GM19035 (cell line): ENCODE measurements at regions not wholly inside any gene's neighbourhood (a gene's known extent, or its start where the extent isn't known, plus 50 kb on each side); places are given as distances from the start of the nearest gene placed in this dataset.

Experiments
- ATAC-seq: cut with Tn5 transposase; IDR thresholded peaks from one replicate; pipeline ENCODE4 v1.9.1; 2021; ENCODE audit not compliant: unreplicated experiment

DNA sequence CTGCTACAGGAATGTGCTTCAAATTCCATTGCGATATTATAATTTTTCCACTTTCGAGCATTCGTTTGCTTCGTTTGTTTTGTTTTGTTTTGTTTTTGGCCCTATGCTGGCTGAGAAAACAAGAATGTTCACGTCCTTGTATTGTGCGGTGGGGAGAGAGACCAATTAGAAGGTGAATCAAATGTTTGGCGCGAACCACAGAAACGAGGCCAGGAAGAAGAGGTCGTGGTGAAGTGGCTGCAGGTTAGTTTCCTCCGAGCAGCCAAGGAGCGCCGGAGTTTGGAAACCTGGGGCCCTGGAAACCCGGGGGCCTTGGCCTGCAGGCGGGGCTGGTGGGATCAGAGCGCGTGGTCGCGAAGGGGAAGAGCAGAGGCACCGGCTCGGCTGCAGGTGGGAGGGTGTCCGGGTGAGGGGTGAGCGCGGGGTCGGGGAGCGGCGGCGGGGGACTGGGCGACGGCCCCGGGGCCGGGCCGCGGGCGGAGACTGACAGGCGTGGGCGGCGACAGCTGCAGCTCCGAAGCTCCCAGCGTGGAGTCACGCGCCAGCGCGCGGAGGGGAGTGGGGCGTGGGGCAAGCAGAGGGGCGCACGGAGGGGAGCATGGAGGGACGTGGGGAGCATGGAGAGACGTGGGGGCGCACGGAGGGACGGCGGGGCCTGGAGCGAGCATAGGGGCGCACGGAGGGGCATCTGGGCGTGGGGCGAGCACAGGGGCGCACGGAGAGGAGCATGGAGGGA is 141.5 kb upstream of the PDE10A start:
- no peak for ATAC-seq

DNA sequence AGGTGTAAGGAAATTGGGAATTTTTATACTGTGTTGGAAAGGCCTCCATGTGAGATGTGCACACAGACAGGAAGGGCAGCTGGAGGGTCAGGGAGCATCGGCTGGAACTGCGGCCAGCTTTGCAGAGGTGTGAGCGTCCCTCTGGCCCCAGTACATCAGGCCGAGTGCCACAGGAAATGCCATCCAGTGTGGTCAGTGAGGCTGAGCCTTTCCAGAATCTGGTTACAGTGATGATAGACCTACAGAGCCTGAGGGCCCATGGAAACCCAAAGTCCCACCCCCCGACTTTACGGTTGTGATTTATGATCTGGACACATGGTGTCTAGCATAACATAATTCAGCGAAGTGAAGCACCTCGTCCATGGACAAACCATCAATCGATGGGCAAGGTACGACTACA is 137.3 kb upstream of the PDE10A start:
- no peak for ATAC-seq

DNA sequence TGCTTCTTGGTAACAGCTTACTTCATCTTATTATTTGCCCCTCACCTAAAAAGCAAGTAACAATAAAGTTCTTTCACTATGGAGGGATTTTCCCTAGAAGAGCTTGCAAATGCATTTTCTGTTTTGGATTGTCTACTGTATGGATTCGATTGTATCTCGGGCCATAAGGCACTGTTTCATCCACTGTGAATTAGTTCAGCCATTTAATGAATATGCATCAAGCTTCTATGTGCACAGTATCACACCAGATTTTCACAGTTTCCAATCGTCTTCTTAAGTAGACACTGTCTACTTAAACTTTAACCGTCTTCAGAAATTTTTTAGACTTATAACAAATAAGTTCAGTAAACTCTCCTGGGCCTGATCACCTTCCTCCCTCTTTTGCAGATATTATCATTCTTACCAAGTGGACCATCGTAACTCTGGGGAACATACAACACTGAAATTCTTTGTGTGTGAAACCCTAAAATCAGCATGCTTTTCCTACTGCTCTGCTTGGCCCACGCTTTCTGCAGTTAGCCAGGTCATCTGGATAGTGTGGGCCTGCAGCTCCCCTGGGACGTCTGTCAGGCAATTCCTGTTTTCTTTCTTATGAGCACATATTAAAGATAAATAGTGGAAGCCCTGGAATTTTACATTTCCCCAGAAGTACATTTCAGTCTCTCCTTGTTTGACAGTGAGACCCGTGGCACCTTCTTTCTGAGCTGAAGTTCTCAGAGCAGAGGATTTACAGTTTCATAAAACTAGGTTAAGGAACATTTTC is 136.5 kb upstream of the PDE10A start:
- no peak for ATAC-seq

DNA sequence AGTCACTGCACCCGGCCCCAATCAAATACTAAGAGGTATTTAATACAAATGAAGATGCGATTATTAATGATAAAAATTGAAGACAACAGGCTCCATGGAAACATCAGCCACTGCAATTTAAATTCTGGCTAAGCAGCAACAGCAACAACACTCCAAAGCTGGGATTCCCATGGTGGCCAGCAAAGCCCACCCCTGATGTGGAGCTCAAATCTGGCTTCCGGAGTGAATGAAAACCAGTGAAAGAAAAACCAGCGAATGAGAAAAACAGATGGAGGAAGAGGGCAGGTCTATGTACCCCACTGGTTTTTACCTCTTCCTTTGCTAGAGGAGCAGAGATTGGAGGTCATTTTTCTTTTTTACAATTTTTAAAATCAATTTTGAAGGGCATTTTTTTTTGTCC is 135.9 kb upstream of the PDE10A start:
- no peak for ATAC-seq

DNA sequence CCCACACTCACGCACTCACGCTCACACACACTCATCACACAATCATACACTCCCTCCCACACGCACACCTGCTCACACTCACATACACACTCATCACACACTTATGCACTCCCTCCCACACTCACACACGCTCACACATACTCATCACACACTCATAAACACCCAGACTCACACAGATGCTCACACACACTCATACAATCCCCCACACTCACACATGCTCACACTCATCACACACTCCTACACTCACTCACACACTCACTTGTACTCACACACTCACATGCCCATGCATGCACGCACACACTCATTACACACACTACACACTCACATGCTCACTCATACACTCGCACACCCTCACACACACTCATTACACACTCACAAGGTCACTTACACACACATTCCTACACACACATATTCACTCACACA is 131.1 kb upstream of the PDE10A start:
- no peak for ATAC-seq

DNA sequence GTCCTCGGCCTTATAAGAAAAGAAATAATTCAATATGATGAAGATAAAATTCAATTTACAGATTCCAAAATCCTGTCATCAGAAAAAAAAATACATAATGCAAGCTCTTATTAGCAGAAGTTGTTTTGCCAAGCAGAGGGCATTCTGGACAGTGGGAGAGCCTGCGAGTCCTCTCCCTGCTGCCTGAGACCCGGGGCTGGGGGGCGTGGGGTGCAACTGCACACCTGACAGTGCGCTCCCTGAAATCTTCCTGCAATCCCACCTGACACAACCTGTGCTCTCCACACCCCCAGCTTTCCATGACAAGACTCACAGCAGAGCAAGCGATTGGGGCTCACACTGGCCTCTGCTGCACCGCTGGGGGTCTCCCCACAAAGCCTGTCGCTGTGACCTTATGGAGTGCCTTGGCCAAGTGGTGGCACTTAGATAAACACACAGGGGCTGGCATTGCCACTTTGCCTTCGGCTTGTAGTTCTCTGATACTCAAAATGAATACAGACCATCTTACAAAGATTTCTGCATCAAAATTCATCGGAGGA is 130.3 kb upstream of the PDE10A start:
- ATAC-seq = no peak

DNA sequence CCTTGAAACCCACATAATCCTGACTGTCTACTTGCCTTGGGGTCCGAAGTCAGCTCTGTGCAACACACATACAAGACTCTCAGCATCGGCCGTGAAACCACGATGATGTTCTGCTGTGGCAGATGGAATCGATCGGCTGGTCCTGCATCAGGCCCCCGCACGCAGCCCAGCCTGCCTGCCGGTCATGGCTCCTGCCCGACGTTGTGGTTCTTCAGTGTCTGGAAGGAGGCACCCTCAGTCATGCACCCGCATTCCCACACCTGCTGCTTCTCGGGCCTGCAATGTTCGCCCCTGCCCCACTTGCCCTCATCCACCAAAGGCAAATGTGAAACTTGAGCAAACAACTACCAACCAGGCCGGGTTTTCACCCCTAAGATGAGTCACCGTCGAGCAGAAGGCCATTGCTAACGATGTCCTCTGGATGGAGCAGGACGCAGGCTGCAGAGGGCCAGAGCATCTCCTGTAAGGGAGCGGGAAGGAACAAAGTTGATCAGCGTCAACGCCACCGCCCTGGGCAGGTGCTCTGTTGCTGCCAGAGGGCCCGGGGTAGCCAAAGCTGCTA is 128.9 kb upstream of the PDE10A start:
- no peak for ATAC-seq

DNA sequence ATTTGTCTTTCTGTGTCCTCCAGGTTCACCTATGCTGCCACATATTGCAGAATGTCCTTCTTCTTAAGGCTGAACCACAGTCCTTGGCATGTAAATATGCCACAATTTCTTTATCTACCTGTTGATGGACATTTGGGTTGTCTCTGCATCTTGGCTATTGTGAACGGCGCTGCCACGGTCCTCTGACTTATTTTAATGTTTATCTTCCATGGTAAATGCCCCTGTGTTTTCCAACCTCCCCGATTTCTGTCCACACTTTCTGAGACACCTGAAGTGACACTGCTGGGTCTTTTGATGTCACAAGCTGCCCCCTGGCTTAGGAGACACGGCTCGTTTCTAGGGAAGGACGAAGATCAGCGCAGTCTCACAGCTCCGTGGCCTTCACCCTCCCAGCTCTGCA is 128.3 kb upstream of the PDE10A start:
- ATAC-seq = no peak

DNA sequence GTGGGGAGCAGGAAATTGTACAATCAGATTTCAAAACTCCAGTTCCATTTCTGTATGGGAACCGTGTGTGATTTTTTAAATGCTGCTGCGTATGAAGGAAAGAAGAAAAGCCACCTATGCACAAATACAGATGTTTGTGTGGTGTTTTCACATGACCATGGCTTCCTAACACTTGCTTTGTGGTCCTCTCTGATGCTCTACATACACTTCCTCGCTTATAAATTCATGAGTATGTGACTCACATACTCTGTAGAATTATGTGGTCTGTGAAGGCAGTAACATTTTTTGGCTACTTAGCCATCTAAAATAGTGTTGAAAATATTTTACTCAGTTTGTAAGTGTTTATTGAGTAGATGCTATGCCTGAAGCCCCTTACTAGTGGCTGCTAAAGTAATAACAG is 119.8 kb upstream of the PDE10A start:
- no peak for ATAC-seq

DNA sequence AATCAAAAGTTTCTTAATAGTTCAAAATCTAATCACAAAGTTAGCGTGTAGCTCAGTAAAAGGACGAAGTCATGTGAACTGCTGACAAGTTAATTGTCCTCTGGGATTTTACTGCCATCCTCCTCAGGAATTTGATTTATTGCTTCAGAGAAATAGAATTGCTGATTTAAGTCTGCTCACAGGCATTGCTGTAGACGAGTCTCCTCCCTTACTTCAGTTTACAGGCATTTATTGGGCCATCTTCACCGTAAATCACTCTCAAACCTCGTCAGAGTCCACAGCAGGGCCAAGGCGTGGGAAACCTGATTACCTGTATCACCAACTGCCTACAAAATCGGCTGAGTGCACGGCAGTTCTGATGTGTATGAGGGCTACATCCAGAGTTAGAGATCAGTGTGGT is 119.1 kb upstream of the PDE10A start:
- no peak for ATAC-seq

DNA sequence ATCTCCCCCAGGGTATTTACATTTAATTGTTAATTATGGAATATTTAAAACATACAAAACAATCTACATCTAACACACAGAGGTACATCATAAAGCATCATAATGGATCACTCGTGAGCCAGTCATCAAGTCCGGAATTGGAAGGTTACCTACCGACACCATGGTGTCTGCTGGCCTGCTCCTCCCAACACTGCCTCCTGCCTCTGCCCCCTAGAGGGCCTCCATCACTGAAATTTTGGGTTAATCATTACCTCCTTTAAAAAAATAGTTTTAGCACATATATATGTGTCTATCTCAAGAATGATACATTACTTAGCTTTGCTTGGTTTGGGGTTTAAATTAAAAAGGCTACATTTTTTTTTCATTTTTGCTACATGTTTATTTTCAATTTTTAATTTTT is 114.6 kb upstream of the PDE10A start:
- no peak for ATAC-seq

DNA sequence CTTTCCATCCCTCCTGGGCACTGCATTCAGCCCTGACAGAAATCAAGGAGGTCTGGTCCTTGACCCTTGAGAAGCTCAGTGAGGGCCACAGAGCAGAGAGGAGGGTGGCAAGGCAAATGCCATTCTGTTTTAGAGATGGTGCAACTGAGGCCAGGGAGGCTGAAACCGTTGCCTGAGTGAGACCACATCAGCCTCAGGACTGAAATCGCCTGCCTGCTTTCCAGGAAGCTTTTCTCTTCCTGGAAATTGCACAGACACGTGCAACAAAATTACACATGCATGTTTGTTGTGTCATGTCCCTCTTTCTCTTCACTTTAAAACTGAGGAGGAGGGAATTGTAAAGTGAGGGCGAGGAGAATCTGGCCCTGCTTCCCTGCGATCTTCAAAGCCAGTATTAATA is 113.7 kb upstream of the PDE10A start:
- ATAC-seq = no peak

DNA sequence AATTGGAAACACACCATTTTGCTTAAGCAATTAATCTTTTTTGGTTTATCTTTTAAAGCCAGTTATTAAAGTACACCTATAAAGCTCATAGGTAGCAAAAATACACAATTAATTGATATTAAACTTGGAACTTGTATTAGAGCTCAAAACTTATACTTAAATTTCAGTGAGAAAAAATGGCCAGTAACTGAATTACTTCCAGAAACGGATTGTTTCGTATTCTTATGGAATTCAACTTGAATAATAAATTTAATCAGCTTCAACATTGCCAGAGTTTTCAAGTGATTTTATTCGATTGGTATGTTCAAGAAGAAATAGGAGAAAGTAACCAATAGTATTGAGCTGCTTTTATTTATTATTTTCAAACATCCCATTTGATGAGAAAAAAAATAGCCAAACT is 112.7 kb upstream of the PDE10A start:
- no peak for ATAC-seq

DNA sequence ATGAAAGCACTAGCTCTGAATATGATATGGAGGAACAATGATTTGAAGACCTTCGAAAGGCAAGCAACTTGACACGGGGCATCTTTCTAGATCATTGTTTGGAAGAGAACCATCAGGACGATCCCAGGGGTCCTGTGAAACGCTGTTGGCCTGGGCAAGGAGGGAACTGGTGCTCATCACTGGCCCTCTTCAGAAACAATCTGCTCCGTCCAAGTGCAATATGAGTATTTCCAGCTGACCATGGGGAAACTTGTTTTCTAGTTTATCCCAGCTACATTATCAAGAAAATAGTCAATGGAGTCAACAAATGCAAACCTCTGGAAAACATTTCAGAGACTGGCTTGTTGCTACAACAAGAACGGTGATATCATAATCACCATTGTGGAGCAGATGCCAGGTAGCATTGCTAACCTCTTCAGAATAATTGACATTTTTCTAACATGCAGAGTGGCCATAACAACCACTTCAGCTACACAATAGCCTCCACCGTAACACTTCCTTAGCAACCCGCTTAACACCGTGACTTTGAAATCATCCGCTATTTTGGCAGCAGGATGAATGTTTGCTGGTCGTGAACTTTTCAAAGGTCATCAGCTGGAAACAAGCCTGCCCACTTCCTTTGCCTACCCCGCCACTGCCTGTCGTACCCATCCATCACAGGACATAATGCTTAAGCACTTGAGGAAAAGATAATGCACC is 112.0 kb upstream of the PDE10A start:
- no peak for ATAC-seq

DNA sequence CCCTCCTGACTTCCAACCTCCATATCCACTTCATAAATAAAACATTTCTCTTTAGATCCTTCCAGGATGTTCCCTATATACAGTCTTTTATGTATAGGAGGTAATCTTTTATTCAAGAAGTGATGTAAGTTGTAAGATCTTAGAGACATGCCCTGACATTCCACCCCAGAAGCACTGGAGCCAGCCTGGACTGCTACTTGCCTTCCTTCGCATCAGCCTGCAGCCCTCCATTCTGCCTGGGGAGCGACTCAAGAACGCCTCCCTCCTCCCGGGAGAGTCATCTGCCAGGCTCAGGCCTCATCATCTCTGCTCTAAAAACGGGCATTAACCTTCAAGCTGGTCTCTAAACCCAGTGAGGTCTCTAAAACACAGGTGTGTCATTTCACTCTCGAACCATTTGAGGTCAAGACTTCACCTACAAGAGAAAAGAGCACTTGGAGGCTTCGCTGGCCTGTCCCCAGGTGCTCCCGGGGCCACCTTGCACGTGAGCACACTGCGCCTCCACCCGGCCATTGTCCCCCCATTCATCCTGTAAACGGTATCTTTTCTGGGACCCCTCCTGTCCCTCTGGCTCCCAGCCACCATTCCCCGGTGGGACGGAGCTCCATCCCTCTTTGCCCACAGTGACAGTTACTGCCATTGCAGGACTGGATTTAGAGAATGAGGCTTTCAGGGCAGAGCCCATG is 107.5 kb upstream of the PDE10A start:
- no peak for ATAC-seq

DNA sequence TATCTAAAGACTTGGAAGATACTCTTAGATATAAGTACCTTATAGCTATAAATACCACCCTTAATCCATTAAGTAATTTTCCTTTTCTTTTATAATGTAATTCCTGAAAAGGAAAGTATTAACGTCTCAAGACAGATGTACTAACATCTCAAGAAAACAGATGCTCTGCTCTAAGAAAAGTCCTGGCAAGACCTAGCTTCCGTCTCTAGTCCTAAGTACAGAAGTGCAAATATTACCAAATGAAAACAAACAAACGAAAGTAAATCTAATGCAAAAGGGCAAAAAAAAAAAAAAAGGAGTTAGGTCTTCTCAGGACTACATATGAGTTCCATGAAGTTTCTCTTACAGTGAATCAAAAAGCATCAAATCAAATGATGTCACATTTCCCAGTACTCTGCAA is 106.8 kb upstream of the PDE10A start:
- ATAC-seq = no peak

DNA sequence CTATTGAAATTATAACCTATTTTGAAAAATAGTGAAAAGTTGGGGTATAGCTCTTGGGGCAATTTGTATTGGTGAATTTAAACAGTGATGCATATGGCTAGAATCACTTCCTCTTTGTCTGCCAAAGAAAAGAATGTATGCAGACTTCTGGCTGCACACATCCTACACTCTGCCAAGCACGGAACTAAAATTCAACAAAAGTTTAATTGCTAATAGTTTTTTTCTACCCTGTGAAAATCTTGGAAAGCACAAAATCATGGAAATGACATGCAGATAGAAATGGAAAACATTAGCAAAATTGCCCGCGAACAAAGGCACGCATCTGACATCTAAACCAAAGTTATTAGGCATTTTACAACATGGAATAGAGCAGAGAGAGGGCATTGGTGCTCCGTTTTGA is 106.4 kb upstream of the PDE10A start:
- no peak for ATAC-seq

DNA sequence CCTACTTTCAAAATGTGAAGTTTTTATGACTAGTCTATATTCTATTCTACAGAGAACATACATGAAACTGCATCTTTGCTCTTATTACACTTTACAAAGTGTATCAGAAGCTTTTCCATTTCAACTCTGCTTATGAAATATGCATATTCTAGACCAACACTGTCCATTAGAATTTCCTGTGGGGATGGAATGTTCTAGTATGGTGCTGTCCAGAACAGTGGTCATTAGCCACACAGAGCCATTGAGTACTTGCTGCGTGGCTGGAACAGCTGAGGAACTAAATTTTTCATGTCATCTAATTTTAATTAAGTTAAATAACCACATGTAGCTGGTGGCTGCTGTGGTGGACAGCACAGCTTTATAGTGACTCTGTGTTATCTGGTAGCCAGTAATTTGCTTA is 105.9 kb upstream of the PDE10A start:
- ATAC-seq = no peak

DNA sequence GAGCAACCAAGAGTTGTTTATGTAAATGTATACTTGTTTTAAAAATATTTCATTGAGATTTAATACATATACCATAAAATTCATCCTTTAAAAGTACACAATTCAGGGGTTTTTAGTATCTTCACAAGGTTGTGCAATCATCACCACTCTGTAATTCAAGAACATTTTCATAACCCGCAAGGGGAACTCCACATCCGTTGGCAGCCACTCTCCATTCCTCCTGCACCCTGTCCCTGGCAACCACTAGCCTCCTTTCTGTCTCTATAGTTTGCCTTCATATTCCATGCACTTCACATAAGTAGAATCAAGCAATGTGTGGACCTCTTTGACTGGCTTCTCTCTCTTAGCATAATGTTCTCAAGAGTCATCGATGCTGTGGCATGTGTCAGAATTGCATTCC is 104.2 kb upstream of the PDE10A start:
- ATAC-seq = no peak

DNA sequence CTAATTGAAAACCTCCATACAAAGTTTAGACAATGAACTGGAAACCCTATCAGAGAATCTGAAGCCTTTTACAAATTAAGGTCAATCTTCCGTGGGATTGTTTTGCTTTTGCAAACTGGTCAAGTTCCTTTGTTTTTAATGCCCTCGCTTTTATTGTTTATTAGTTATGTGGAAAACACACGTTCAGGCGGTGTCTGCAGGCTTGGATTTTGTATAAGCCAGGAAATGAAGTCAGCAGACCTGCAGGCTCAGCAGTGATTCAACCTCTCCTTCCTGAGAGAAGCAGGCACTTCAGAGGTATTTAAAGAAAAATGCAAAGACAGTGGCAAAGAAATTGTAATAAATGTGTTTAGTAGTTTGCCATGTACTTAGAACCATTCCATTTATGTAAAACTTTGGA is 103.4 kb upstream of the PDE10A start:
- no peak for ATAC-seq

DNA sequence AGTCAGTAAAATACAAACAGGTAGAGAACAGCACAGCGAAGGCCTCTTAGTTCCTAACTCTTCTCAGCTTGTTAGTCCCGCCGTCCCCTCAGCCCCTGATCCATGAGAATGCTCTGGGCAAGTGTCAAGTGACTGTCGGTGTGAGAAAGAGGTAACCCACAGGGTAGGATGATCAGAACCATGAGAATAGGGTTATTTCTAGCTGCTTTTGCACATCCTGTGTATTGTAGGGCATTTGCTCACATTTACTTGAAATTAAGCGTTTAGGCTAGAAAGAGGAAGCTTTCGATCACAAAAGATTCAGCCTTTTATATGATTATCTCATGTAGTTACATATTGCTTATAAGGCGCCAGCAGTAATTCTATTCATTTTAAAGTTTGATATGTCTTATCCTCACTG is 103.0 kb upstream of the PDE10A start:
- no peak for ATAC-seq
